Endometrium (tissue), 2 donors: ENCODE measurements at regions not wholly inside any gene's neighbourhood (a gene's known extent, or its start where the extent isn't known, plus 50 kb on each side); places are given as distances from the start of the nearest gene placed in this dataset.
"Not testable (repeated sequence)": the region's sequence is repeated elsewhere in the genome, so short reads cannot be mapped to it uniquely, and the experiment has no call there.

Experiments
- FAIRE-seq: peaks from 2 replicates; lab custom pipeline; 2012; peaks lifted over from hg19 to GRCh38; lab: Jason Lieb, UNC
- donor health status: control.
- donor health status: control.

GRCh38 chr2:67571785-67572718 is 174.9 kb downstream of the ETAA1 start:
- FAIRE-seq = peak; percentile 65

GRCh38 chr2:67572721-67573435 is 175.7 kb downstream of the ETAA1 start:
- no peak for FAIRE-seq

GRCh38 chr2:67574230-67574629 is 177.1 kb downstream of the ETAA1 start:
- FAIRE-seq = no peak

- peak; percentile 41 for FAIRE-seq
Observed at GRCh38 chr2:67576226-67576625, 179.1 kb downstream of the ETAA1 start.

GRCh38 chr2:67576991-67577390 is 179.9 kb downstream of the ETAA1 start:
- FAIRE-seq = no peak

- no peak for FAIRE-seq
Observed at GRCh38 chr2:67579216-67579615, 182.1 kb downstream of the ETAA1 start.

- no peak for FAIRE-seq
Observed at GRCh38 chr2:67579806-67580205, 182.7 kb downstream of the ETAA1 start.

- no peak for FAIRE-seq
Observed at GRCh38 chr2:67581751-67582150, 184.6 kb downstream of the ETAA1 start.

GRCh38 chr2:67583185-67583584 is 186.1 kb downstream of the ETAA1 start:
- no peak for FAIRE-seq

GRCh38 chr2:67585400-67585799 is 188.3 kb downstream of the ETAA1 start:
- FAIRE-seq = no peak

- not testable (repeated sequence) for FAIRE-seq
Observed at GRCh38 chr2:67589121-67589520, 192.0 kb downstream of the ETAA1 start.

- FAIRE-seq = not testable (repeated sequence)
Observed at GRCh38 chr2:67594522-67594921, 197.4 kb downstream of the ETAA1 start.

- FAIRE-seq = no peak
Observed at GRCh38 chr2:67596871-67597270, 199.7 kb downstream of the ETAA1 start.

- FAIRE-seq = no peak
Observed at GRCh38 chr2:67599561-67599960, 202.4 kb downstream of the ETAA1 start.

- FAIRE-seq = no peak
Observed at GRCh38 chr2:67600222-67600871, 203.2 kb downstream of the ETAA1 start.

- no peak for FAIRE-seq
Observed at GRCh38 chr2:67600946-67601345, 203.8 kb downstream of the ETAA1 start.

- no peak for FAIRE-seq
Observed at GRCh38 chr2:67604360-67604759, 207.2 kb downstream of the ETAA1 start.

GRCh38 chr2:67612576-67613042 is 215.5 kb downstream of the ETAA1 start:
- FAIRE-seq = no peak

GRCh38 chr2:67613227-67613626 is 216.1 kb downstream of the ETAA1 start:
- FAIRE-seq = no peak

- FAIRE-seq = no peak
Observed at GRCh38 chr2:67614454-67614853, 217.3 kb downstream of the ETAA1 start.

GRCh38 chr2:67616749-67617148 is 219.6 kb downstream of the ETAA1 start:
- peak; percentile 94 for FAIRE-seq

GRCh38 chr2:67619204-67619603 is 222.1 kb downstream of the ETAA1 start:
- FAIRE-seq = no peak

- not testable (repeated sequence) for FAIRE-seq
Observed at GRCh38 chr2:67623741-67624140, 226.6 kb downstream of the ETAA1 start.
